Panc1 (cell line): ENCODE measurements at regions not wholly inside any gene's neighbourhood (a gene's known extent, or its start where the extent isn't known, plus 50 kb on each side); places are given as distances from the start of the nearest gene placed in this dataset.
"Not testable (repeated sequence)": the region's sequence is repeated elsewhere in the genome, so short reads cannot be mapped to it uniquely, and the experiment has no call there.

Experiments
- POLR2AphosphoS5 ChIP-seq: IDR thresholded peaks from 2 replicates; pipeline ENCODE4 v1.6.1; 2012; ENCODE audit warnings: mild to moderate bottlenecking, low read depth, low read length, moderate library complexity
- SIN3A ChIP-seq: IDR thresholded peaks from 2 replicates; pipeline ENCODE4 v1.6.1; 2012; ENCODE audit warnings: low read depth, mild to moderate bottlenecking, low read length, moderate library complexity, borderline replicate concordance; ENCODE audit not compliant: insufficient read depth
- TCF7L2 ChIP-seq: IDR thresholded peaks from 2 replicates; pipeline ENCODE4 v1.6.1; 2011; ENCODE audit warnings: mild to moderate bottlenecking, low read depth, low read length, inconsistent platforms
- TF ChIP-seq, protein P1 (sequence below): fragments of 450-650 bp; IDR thresholded peaks from 2 replicates; pipeline ENCODE4 v1.5.1; 2017; ENCODE audit warnings: mild to moderate bottlenecking
- TF ChIP-seq, protein P2 (sequence below), 2 experiments: IDR thresholded peaks; 2 replicates each; pipeline ENCODE4 v1.6.1; 2011 to 2012; ENCODE audit warnings: low read depth in 2 of 2, control low read depth in 1 of 2, low read length in 1 of 2, mild to moderate bottlenecking in 1 of 2, moderate library complexity in 1 of 2; ENCODE audit not compliant: insufficient read depth in 1 of 2

GRCh38 chr3:75579091-75579490, 85.0 kb upstream of the FRG2C start:
- TF ChIP-seq, protein P1, sequence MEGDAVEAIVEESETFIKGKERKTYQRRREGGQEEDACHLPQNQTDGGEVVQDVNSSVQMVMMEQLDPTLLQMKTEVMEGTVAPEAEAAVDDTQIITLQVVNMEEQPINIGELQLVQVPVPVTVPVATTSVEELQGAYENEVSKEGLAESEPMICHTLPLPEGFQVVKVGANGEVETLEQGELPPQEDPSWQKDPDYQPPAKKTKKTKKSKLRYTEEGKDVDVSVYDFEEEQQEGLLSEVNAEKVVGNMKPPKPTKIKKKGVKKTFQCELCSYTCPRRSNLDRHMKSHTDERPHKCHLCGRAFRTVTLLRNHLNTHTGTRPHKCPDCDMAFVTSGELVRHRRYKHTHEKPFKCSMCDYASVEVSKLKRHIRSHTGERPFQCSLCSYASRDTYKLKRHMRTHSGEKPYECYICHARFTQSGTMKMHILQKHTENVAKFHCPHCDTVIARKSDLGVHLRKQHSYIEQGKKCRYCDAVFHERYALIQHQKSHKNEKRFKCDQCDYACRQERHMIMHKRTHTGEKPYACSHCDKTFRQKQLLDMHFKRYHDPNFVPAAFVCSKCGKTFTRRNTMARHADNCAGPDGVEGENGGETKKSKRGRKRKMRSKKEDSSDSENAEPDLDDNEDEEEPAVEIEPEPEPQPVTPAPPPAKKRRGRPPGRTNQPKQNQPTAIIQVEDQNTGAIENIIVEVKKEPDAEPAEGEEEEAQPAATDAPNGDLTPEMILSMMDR: not testable (repeated sequence)
- not testable (repeated sequence) for TF ChIP-seq SIN3A, POLR2AphosphoS5, TCF7L2
- TF ChIP-seq, protein P2, sequence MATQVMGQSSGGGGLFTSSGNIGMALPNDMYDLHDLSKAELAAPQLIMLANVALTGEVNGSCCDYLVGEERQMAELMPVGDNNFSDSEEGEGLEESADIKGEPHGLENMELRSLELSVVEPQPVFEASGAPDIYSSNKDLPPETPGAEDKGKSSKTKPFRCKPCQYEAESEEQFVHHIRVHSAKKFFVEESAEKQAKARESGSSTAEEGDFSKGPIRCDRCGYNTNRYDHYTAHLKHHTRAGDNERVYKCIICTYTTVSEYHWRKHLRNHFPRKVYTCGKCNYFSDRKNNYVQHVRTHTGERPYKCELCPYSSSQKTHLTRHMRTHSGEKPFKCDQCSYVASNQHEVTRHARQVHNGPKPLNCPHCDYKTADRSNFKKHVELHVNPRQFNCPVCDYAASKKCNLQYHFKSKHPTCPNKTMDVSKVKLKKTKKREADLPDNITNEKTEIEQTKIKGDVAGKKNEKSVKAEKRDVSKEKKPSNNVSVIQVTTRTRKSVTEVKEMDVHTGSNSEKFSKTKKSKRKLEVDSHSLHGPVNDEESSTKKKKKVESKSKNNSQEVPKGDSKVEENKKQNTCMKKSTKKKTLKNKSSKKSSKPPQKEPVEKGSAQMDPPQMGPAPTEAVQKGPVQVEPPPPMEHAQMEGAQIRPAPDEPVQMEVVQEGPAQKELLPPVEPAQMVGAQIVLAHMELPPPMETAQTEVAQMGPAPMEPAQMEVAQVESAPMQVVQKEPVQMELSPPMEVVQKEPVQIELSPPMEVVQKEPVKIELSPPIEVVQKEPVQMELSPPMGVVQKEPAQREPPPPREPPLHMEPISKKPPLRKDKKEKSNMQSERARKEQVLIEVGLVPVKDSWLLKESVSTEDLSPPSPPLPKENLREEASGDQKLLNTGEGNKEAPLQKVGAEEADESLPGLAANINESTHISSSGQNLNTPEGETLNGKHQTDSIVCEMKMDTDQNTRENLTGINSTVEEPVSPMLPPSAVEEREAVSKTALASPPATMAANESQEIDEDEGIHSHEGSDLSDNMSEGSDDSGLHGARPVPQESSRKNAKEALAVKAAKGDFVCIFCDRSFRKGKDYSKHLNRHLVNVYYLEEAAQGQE (IDR thresholded peaks at IDR 0.05; ENCODE audit: insufficient read depth in 1 of 2, low read depth in 2 of 2, low read length in 1 of 2): not testable (repeated sequence)
